ENCODE measurements at regions not wholly inside any gene's neighbourhood (a gene's known extent, or its start where the extent isn't known, plus 50 kb on each side); places are given as distances from the start of the nearest gene placed in this dataset.
"Not testable (repeated sequence)": the region's sequence is repeated elsewhere in the genome, so short reads cannot be mapped to it uniquely, and the experiment has no call there.

GRCh38 chr2:8333177-8333831, 348.6 kb upstream of the ID2 start:
- no peaks in the 10 kb centered on the region for H4K20me1 ChIP-seq (ENCODE audit: insufficient read depth)
- no peak for TF ChIP-seq CTCF (conservative IDR thresholded peaks at IDR 0.05; ENCODE audit: low read depth, low read length)
- H2AFZ ChIP-seq (ENCODE audit: low read depth): no peak overlapping the region
- no peak overlapping the region for H3K4me3 ChIP-seq (IDR thresholded peaks at IDR 0.05; ENCODE audit: insufficient read depth, low read depth, low read length)
- H3K36me3 ChIP-seq (ENCODE audit: insufficient read depth): no peaks in the 10 kb centered on the region
- H3K9ac ChIP-seq: no peak overlapping the region
- H3K27me3 ChIP-seq (ENCODE audit: insufficient read depth, low read depth): no peaks in the 10 kb centered on the region
- peaks cover 43% of the 10 kb centered on the region for H3K4me1 ChIP-seq (ENCODE audit: low read depth, poor library complexity, severe bottlenecking)
- no peak overlapping the region for H3K4me2 ChIP-seq
- no peaks in the 10 kb centered on the region for H3K79me2 ChIP-seq (ENCODE audit: insufficient read depth, low read depth)
- H3K27ac ChIP-seq: no peak overlapping the region

GRCh38 chr2:8333832-8334187, 348.0 kb upstream of the ID2 start:
- not testable (repeated sequence) for H3K4me2 ChIP-seq; H2AFZ ChIP-seq (ENCODE audit: low read depth); H4K20me1 ChIP-seq (ENCODE audit: insufficient read depth); H3K27ac ChIP-seq; H3K27me3 ChIP-seq (ENCODE audit: insufficient read depth, low read depth); H3K36me3 ChIP-seq (ENCODE audit: insufficient read depth); H3K79me2 ChIP-seq (ENCODE audit: insufficient read depth, low read depth); H3K4me3 ChIP-seq (IDR thresholded peaks at IDR 0.05; ENCODE audit: insufficient read depth, low read depth, low read length); H3K9ac ChIP-seq
- H3K4me1 ChIP-seq (ENCODE audit: low read depth, poor library complexity, severe bottlenecking): peaks cover 38% of the 10 kb centered on the region

- Histone ChIP-seq H3K27ac (no peak overlapping the region), H3K4me2 (no peak overlapping the region), H3K9ac (no peak overlapping the region), H3K36me3 (ENCODE audit: insufficient read depth) (no peaks in the 10 kb centered on the region), H3K79me2 (ENCODE audit: insufficient read depth, low read depth) (no peaks in the 10 kb centered on the region), H2AFZ (ENCODE audit: low read depth) (no peak overlapping the region), H3K27me3 (ENCODE audit: insufficient read depth, low read depth) (no peaks in the 10 kb centered on the region), H4K20me1 (ENCODE audit: insufficient read depth) (no peaks in the 10 kb centered on the region), H3K4me1 (ENCODE audit: low read depth, poor library complexity, severe bottlenecking) (peaks cover 27% of the 10 kb centered on the region), H3K4me3 (IDR thresholded peaks at IDR 0.05; ENCODE audit: insufficient read depth, low read depth, low read length) (no peak overlapping the region)
- TF ChIP-seq CTCF (conservative IDR thresholded peaks at IDR 0.05; ENCODE audit: low read depth, low read length): no peak
Observed at GRCh38 chr2:8334866-8335325, 347.0 kb upstream of the ID2 start.

GRCh38 chr2:8335801-8336200, 346.1 kb upstream of the ID2 start:
- no peak overlapping the region for H3K4me3 ChIP-seq (IDR thresholded peaks at IDR 0.05; ENCODE audit: insufficient read depth, low read depth, low read length)
- H4K20me1 ChIP-seq (ENCODE audit: insufficient read depth): no peaks in the 10 kb centered on the region
- H3K36me3 ChIP-seq (ENCODE audit: insufficient read depth): no peaks in the 10 kb centered on the region
- no peak overlapping the region for H3K9ac ChIP-seq
- peaks cover 19% of the 10 kb centered on the region for H3K4me1 ChIP-seq (ENCODE audit: low read depth, poor library complexity, severe bottlenecking)
- no peak overlapping the region for H2AFZ ChIP-seq (ENCODE audit: low read depth)
- no peaks in the 10 kb centered on the region for H3K27me3 ChIP-seq (ENCODE audit: insufficient read depth, low read depth)
- H3K4me2 ChIP-seq: no peak overlapping the region
- H3K27ac ChIP-seq: no peak overlapping the region
- H3K79me2 ChIP-seq (ENCODE audit: insufficient read depth, low read depth): no peaks in the 10 kb centered on the region
- no peak for TF ChIP-seq CTCF (conservative IDR thresholded peaks at IDR 0.05; ENCODE audit: low read depth, low read length)

GRCh38 chr2:8337321-8337720, 344.5 kb upstream of the ID2 start:
- Histone ChIP-seq H3K27ac (no peak overlapping the region), H3K4me3 (IDR thresholded peaks at IDR 0.05; ENCODE audit: insufficient read depth, low read depth, low read length) (no peak overlapping the region), H3K9ac (no peak overlapping the region), H3K36me3 (ENCODE audit: insufficient read depth) (no peaks in the 10 kb centered on the region), H3K4me2 (no peak overlapping the region), H3K27me3 (ENCODE audit: insufficient read depth, low read depth) (no peaks in the 10 kb centered on the region), H2AFZ (ENCODE audit: low read depth) (no peak overlapping the region), H3K79me2 (ENCODE audit: insufficient read depth, low read depth) (no peaks in the 10 kb centered on the region), H4K20me1 (ENCODE audit: insufficient read depth) (no peaks in the 10 kb centered on the region), H3K4me1 (ENCODE audit: low read depth, poor library complexity, severe bottlenecking) (peaks cover 4% of the 10 kb centered on the region)
- TF ChIP-seq CTCF (conservative IDR thresholded peaks at IDR 0.05; ENCODE audit: low read depth, low read length): no peak

Measured in KMS-11 (cell line).